ENCODE measurements at regions not wholly inside any gene's neighbourhood (a gene's known extent, or its start where the extent isn't known, plus 50 kb on each side); places are given as distances from the start of the nearest gene placed in this dataset.

DNA sequence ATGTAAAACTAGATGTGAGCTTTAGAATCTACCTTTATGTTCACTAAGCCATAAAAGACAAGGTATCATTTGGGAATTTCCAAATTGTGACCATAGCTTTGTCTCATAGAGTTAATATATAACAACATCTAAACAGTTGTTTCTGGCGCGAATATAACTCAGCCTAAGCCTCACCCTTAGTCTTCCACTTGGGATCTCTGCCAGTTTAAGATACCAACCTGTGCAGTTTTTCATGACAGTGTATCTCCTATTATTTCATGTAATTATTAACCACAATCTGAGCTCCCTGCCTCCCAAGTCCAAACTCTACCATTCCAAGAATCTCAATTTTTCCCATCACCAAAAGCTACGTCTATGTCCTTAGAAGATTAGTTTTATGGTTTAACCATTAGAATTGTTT lies 572.5 kb upstream of the ISX start:
- CTCF ChIA-PET = no interaction called here
- H3K4me3 Mint-ChIP-seq = no peak overlapping the region
- H3K4me1 Mint-ChIP-seq = no peaks in the 10 kb centered on the region
- TF ChIP-seq ZNF416 (CRISPR knock-in tag; IDR thresholded peaks at IDR 0.05) (no peak), RELA (CRISPR knock-in tag; IDR thresholded peaks at IDR 0.05; ENCODE audit: borderline replicate concordance) (no peak), ESRRA (CRISPR knock-in tag; IDR thresholded peaks at IDR 0.05; ENCODE audit: borderline replicate concordance) (no peak), SMAD4 (CRISPR knock-in tag; IDR thresholded peaks at IDR 0.05) (no peak), ETV6 (CRISPR knock-in tag; IDR thresholded peaks at IDR 0.05) (no peak), ZNF425 (CRISPR knock-in tag; conservative IDR thresholded peaks at IDR 0.05) (no peak), CREB1 (CRISPR knock-in tag; IDR thresholded peaks at IDR 0.05) (no peak), SOX15 (CRISPR knock-in tag; IDR thresholded peaks at IDR 0.05) (no peak), NR2C2 (CRISPR knock-in tag; IDR thresholded peaks at IDR 0.05) (no peak), IRF1 (CRISPR knock-in tag; IDR thresholded peaks at IDR 0.05) (no peak), SP1 (CRISPR knock-in tag; conservative IDR thresholded peaks at IDR 0.05) (no peak), MYBL2 (CRISPR knock-in tag; IDR thresholded peaks at IDR 0.05) (no peak), ZBTB43 (CRISPR knock-in tag; IDR thresholded peaks at IDR 0.05) (no peak), MXD4 (CRISPR knock-in tag; IDR thresholded peaks at IDR 0.05; ENCODE audit: borderline replicate concordance) (no peak)
- TF ChIP-seq, protein P1, sequence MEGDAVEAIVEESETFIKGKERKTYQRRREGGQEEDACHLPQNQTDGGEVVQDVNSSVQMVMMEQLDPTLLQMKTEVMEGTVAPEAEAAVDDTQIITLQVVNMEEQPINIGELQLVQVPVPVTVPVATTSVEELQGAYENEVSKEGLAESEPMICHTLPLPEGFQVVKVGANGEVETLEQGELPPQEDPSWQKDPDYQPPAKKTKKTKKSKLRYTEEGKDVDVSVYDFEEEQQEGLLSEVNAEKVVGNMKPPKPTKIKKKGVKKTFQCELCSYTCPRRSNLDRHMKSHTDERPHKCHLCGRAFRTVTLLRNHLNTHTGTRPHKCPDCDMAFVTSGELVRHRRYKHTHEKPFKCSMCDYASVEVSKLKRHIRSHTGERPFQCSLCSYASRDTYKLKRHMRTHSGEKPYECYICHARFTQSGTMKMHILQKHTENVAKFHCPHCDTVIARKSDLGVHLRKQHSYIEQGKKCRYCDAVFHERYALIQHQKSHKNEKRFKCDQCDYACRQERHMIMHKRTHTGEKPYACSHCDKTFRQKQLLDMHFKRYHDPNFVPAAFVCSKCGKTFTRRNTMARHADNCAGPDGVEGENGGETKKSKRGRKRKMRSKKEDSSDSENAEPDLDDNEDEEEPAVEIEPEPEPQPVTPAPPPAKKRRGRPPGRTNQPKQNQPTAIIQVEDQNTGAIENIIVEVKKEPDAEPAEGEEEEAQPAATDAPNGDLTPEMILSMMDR (IDR thresholded peaks at IDR 0.05) = no peak
- TF ChIP-seq, protein P2, sequence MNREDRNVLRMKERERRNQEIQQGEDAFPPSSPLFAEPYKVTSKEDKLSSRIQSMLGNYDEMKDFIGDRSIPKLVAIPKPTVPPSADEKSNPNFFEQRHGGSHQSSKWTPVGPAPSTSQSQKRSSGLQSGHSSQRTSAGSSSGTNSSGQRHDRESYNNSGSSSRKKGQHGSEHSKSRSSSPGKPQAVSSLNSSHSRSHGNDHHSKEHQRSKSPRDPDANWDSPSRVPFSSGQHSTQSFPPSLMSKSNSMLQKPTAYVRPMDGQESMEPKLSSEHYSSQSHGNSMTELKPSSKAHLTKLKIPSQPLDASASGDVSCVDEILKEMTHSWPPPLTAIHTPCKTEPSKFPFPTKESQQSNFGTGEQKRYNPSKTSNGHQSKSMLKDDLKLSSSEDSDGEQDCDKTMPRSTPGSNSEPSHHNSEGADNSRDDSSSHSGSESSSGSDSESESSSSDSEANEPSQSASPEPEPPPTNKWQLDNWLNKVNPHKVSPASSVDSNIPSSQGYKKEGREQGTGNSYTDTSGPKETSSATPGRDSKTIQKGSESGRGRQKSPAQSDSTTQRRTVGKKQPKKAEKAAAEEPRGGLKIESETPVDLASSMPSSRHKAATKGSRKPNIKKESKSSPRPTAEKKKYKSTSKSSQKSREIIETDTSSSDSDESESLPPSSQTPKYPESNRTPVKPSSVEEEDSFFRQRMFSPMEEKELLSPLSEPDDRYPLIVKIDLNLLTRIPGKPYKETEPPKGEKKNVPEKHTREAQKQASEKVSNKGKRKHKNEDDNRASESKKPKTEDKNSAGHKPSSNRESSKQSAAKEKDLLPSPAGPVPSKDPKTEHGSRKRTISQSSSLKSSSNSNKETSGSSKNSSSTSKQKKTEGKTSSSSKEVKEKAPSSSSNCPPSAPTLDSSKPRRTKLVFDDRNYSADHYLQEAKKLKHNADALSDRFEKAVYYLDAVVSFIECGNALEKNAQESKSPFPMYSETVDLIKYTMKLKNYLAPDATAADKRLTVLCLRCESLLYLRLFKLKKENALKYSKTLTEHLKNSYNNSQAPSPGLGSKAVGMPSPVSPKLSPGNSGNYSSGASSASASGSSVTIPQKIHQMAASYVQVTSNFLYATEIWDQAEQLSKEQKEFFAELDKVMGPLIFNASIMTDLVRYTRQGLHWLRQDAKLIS (CRISPR knock-in tag; IDR thresholded peaks at IDR 0.05; ENCODE audit: borderline replicate concordance) = no peak
- TF ChIP-seq, protein P3, sequence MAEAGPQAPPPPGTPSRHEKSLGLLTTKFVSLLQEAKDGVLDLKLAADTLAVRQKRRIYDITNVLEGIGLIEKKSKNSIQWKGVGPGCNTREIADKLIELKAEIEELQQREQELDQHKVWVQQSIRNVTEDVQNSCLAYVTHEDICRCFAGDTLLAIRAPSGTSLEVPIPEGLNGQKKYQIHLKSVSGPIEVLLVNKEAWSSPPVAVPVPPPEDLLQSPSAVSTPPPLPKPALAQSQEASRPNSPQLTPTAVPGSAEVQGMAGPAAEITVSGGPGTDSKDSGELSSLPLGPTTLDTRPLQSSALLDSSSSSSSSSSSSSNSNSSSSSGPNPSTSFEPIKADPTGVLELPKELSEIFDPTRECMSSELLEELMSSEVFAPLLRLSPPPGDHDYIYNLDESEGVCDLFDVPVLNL (CRISPR knock-in tag; IDR thresholded peaks at IDR 0.05; ENCODE audit: borderline replicate concordance, low read depth) = no peak
- TF ChIP-seq, protein P4, sequence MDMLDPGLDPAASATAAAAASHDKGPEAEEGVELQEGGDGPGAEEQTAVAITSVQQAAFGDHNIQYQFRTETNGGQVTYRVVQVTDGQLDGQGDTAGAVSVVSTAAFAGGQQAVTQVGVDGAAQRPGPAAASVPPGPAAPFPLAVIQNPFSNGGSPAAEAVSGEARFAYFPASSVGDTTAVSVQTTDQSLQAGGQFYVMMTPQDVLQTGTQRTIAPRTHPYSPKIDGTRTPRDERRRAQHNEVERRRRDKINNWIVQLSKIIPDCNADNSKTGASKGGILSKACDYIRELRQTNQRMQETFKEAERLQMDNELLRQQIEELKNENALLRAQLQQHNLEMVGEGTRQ (CRISPR knock-in tag; IDR thresholded peaks at IDR 0.05) = no peak
- TF ChIP-seq, protein P5, sequence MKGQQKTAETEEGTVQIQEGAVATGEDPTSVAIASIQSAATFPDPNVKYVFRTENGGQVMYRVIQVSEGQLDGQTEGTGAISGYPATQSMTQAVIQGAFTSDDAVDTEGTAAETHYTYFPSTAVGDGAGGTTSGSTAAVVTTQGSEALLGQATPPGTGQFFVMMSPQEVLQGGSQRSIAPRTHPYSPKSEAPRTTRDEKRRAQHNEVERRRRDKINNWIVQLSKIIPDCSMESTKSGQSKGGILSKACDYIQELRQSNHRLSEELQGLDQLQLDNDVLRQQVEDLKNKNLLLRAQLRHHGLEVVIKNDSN (CRISPR knock-in tag; IDR thresholded peaks at IDR 0.05) = no peak
- H3K27ac Mint-ChIP-seq = no peak overlapping the region
- H3K36me3 Mint-ChIP-seq = no peaks in the 10 kb centered on the region
- POLR2A ChIA-PET = no interaction called here
- H3K27me3 Mint-ChIP-seq (ENCODE audit: low read depth) = no peaks in the 10 kb centered on the region
- peaks cover 33% of the 10 kb centered on the region for H3K9me3 Mint-ChIP-seq
- DNase-seq (ENCODE audit: low spot score) = no peak
- no peak for ATAC-seq

Measured in WTC11 (cell line).